ENCODE measurements at regions not wholly inside any gene's neighbourhood (a gene's known extent, or its start where the extent isn't known, plus 50 kb on each side); places are given as distances from the start of the nearest gene placed in this dataset.

- TF ChIP-seq MAX (IDR thresholded peaks at IDR 0.05) (no peak), TCF12 (IDR thresholded peaks at IDR 0.05; ENCODE audit: low read depth) (no peak), FOXM1 (IDR thresholded peaks at IDR 0.05; ENCODE audit: borderline replicate concordance, low read depth) (no peak), USF1 (IDR thresholded peaks at IDR 0.05) (no peak), ZBTB7A (IDR thresholded peaks at IDR 0.05; ENCODE audit: low read depth) (no peak), TAF1 (IDR thresholded peaks at IDR 0.05; ENCODE audit: low read depth) (no peak), EGR1 (IDR thresholded peaks at IDR 0.05) (no peak), RAD21 (IDR thresholded peaks at IDR 0.05; ENCODE audit: low read depth) (no peak), REST (IDR thresholded peaks at IDR 0.05; ENCODE audit: low read depth) (no peak), EP300 (IDR thresholded peaks at IDR 0.05; ENCODE audit: borderline replicate concordance) (no peak), CREB1 (IDR thresholded peaks at IDR 0.05; ENCODE audit: low read depth) (no peak)
These were observed 666.8 kb downstream of the RNF144A start for GRCh38 chr2:7584017-7584416.

GRCh38 chr2:7586898-7587297 is 669.7 kb downstream of the RNF144A start:
- TF ChIP-seq EP300 (IDR thresholded peaks at IDR 0.05; ENCODE audit: borderline replicate concordance) (no peak), RAD21 (IDR thresholded peaks at IDR 0.05; ENCODE audit: low read depth) (no peak), EGR1 (IDR thresholded peaks at IDR 0.05) (no peak), MAX (IDR thresholded peaks at IDR 0.05) (no peak), USF1 (IDR thresholded peaks at IDR 0.05) (no peak), TAF1 (IDR thresholded peaks at IDR 0.05; ENCODE audit: low read depth) (no peak), ZBTB7A (IDR thresholded peaks at IDR 0.05; ENCODE audit: low read depth) (no peak), NFIC (IDR thresholded peaks at IDR 0.05) (no peak), CEBPB (IDR thresholded peaks at IDR 0.05) (no peak), YY1 (IDR thresholded peaks at IDR 0.05; ENCODE audit: low read depth) (no peak), REST (IDR thresholded peaks at IDR 0.05; ENCODE audit: low read depth) (no peak), FOXM1 (IDR thresholded peaks at IDR 0.05; ENCODE audit: borderline replicate concordance, low read depth) (no peak), TEAD4 (IDR thresholded peaks at IDR 0.05) (no peak), CREB1 (IDR thresholded peaks at IDR 0.05; ENCODE audit: low read depth) (no peak), TCF12 (IDR thresholded peaks at IDR 0.05; ENCODE audit: low read depth) (no peak)

- TF ChIP-seq ZBTB7A (IDR thresholded peaks at IDR 0.05; ENCODE audit: low read depth) = no peak
- TF ChIP-seq NFIC (IDR thresholded peaks at IDR 0.05) = no peak
- no peak for TF ChIP-seq TEAD4 (IDR thresholded peaks at IDR 0.05)
- TF ChIP-seq CREB1 (IDR thresholded peaks at IDR 0.05; ENCODE audit: low read depth) = no peak
- TF ChIP-seq TCF12 (IDR thresholded peaks at IDR 0.05; ENCODE audit: low read depth) = no peak
- TF ChIP-seq CEBPB (IDR thresholded peaks at IDR 0.05) = no peak
- TF ChIP-seq USF1 (IDR thresholded peaks at IDR 0.05) = no peak
- no peak for TF ChIP-seq FOXM1 (IDR thresholded peaks at IDR 0.05; ENCODE audit: borderline replicate concordance, low read depth)
- TF ChIP-seq YY1 (IDR thresholded peaks at IDR 0.05; ENCODE audit: low read depth) = no peak
- no peak for TF ChIP-seq EP300 (IDR thresholded peaks at IDR 0.05; ENCODE audit: borderline replicate concordance)
These were observed 671.1 kb downstream of the RNF144A start for GRCh38 chr2:7588295-7588694.

GRCh38 chr2:7592618-7593140 is 675.5 kb downstream of the RNF144A start:
- TF ChIP-seq EGR1 (IDR thresholded peaks at IDR 0.05) (no peak), ZBTB7A (IDR thresholded peaks at IDR 0.05; ENCODE audit: low read depth) (no peak), EP300 (IDR thresholded peaks at IDR 0.05; ENCODE audit: borderline replicate concordance) (no peak), USF1 (IDR thresholded peaks at IDR 0.05) (no peak), YY1 (IDR thresholded peaks at IDR 0.05; ENCODE audit: low read depth) (no peak), NFIC (IDR thresholded peaks at IDR 0.05) (no peak), MAX (IDR thresholded peaks at IDR 0.05) (no peak), CEBPB (IDR thresholded peaks at IDR 0.05) (no peak), CREB1 (IDR thresholded peaks at IDR 0.05; ENCODE audit: low read depth) (no peak), FOXM1 (IDR thresholded peaks at IDR 0.05; ENCODE audit: borderline replicate concordance, low read depth) (no peak), TEAD4 (IDR thresholded peaks at IDR 0.05) (no peak)

- TF ChIP-seq FOXM1 (IDR thresholded peaks at IDR 0.05; ENCODE audit: borderline replicate concordance, low read depth) (no peak), ZBTB7A (IDR thresholded peaks at IDR 0.05; ENCODE audit: low read depth) (no peak), EGR1 (IDR thresholded peaks at IDR 0.05) (no peak), CEBPB (IDR thresholded peaks at IDR 0.05) (no peak), YY1 (IDR thresholded peaks at IDR 0.05; ENCODE audit: low read depth) (no peak), TAF1 (IDR thresholded peaks at IDR 0.05; ENCODE audit: low read depth) (no peak), TCF12 (IDR thresholded peaks at IDR 0.05; ENCODE audit: low read depth) (no peak), NFIC (IDR thresholded peaks at IDR 0.05) (no peak), TEAD4 (IDR thresholded peaks at IDR 0.05) (no peak), RAD21 (IDR thresholded peaks at IDR 0.05; ENCODE audit: low read depth) (no peak), REST (IDR thresholded peaks at IDR 0.05; ENCODE audit: low read depth) (no peak), CREB1 (IDR thresholded peaks at IDR 0.05; ENCODE audit: low read depth) (no peak), MAX (IDR thresholded peaks at IDR 0.05) (no peak)
These were observed 676.1 kb downstream of the RNF144A start for GRCh38 chr2:7593360-7593759.
